Upper lobe of right lung (tissue), 1 donor: ENCODE measurements at regions not wholly inside any gene's neighbourhood (a gene's known extent, or its start where the extent isn't known, plus 50 kb on each side); places are given as distances from the start of the nearest gene placed in this dataset.

ENCODE experiments used
- ATAC-seq: fragments of 200-7000 bp; cut with Tn5 transposase; one replicate; pipeline ENCODE4 v1.9.1; 2020; ENCODE audit warnings: mild to moderate bottlenecking, moderate library complexity
- DNase-seq: peaks from one replicate; pipeline ENCODE4 v3.0.0-alpha.2; 2020
- H3K27ac ChIP-seq: fragments of 200-600 bp; one replicate; pipeline ENCODE4 v1.8.0; 2022
- H3K27me3 ChIP-seq: fragments of 200-600 bp; one replicate; pipeline ENCODE4 v1.8.0; 2022; ENCODE audit warnings: mild to moderate bottlenecking
- H3K36me3 ChIP-seq: fragments of 200-600 bp; one replicate; pipeline ENCODE4 v1.8.0; 2022
- H3K4me1 ChIP-seq: fragments of 200-600 bp; one replicate; pipeline ENCODE4 v1.8.0; 2022
- H3K4me3 ChIP-seq: fragments of 200-600 bp; one replicate; pipeline ENCODE4 v1.8.0; 2022; ENCODE audit warnings: mild to moderate bottlenecking
- H3K9me3 ChIP-seq: fragments of 200-600 bp; one replicate; pipeline ENCODE4 v1.8.0; 2022
- CTCF ChIP-seq: fragments of 200-600 bp; IDR thresholded peaks from one replicate; pipeline ENCODE4 v1.8.0; 2022; ENCODE audit warnings: antibody characterized with exemption
- intact Hi-C: fragments of 100-400 bp; cut with DNase I; formaldehyde crosslinking; loops from one replicate; pipeline ENCODE4 v1.11.0; 2022
- donor health status: DM: no; HTN: yes; CAD: no; lungs with severe emphysema.

GRCh38 chr17:79429864-79430494, 180.9 kb downstream of the RBFOX3 start:
- DNase-seq (no peak), ATAC-seq (no peak)
- Histone ChIP-seq H3K27me3 (no peaks in the 10 kb centered on the region), H3K9me3 (no peaks in the 10 kb centered on the region), H3K27ac (no peak overlapping the region), H3K4me1 (no peaks in the 10 kb centered on the region), H3K36me3 (no peaks in the 10 kb centered on the region), H3K4me3 (no peak overlapping the region)
- no peak for TF ChIP-seq CTCF
- intact Hi-C loops = no loop called here

- no peak for DNase-seq
- H3K4me1 ChIP-seq = no peaks in the 10 kb centered on the region
- TF ChIP-seq CTCF = no peak
- no peaks in the 10 kb centered on the region for H3K27me3 ChIP-seq
- intact Hi-C loops = no loop called here
- H3K27ac ChIP-seq = no peak overlapping the region
- H3K4me3 ChIP-seq = no peak overlapping the region
- no peaks in the 10 kb centered on the region for H3K36me3 ChIP-seq
- ATAC-seq = no peak
- no peaks in the 10 kb centered on the region for H3K9me3 ChIP-seq
Observed at GRCh38 chr17:79428988-79429387, 181.9 kb downstream of the RBFOX3 start.

- Histone ChIP-seq H3K4me1 (no peaks in the 10 kb centered on the region), H3K27me3 (no peaks in the 10 kb centered on the region), H3K36me3 (no peaks in the 10 kb centered on the region), H3K9me3 (no peaks in the 10 kb centered on the region), H3K27ac (no peak overlapping the region), H3K4me3 (no peak overlapping the region)
- intact Hi-C loops = no loop called here
- ATAC-seq = no peak
- TF ChIP-seq CTCF = no peak
- no peak for DNase-seq
Observed at GRCh38 chr17:79427621-79428539, 183.0 kb downstream of the RBFOX3 start.

GRCh38 chr17:79425686-79426085, 185.2 kb downstream of the RBFOX3 start:
- intact Hi-C loops = no loop called here
- Histone ChIP-seq H3K9me3 (no peaks in the 10 kb centered on the region), H3K4me3 (no peak overlapping the region), H3K4me1 (no peaks in the 10 kb centered on the region), H3K36me3 (no peaks in the 10 kb centered on the region), H3K27ac (no peak overlapping the region), H3K27me3 (no peaks in the 10 kb centered on the region)
- TF ChIP-seq CTCF = no peak
- DNase-seq (no peak), ATAC-seq (no peak)

GRCh38 chr17:79424471-79425185, 186.2 kb downstream of the RBFOX3 start:
- H3K4me3 ChIP-seq = no peak overlapping the region
- ATAC-seq (no peak), DNase-seq (no peak)
- H3K36me3 ChIP-seq = no peaks in the 10 kb centered on the region
- H3K27me3 ChIP-seq = no peaks in the 10 kb centered on the region
- no peak overlapping the region for H3K27ac ChIP-seq
- intact Hi-C loops = no loop called here
- no peaks in the 10 kb centered on the region for H3K9me3 ChIP-seq
- TF ChIP-seq CTCF = no peak
- no peaks in the 10 kb centered on the region for H3K4me1 ChIP-seq
